Brain microvascular endothelial cell (primary cell): ENCODE measurements at regions not wholly inside any gene's neighbourhood (a gene's known extent, or its start where the extent isn't known, plus 50 kb on each side); places are given as distances from the start of the nearest gene placed in this dataset.

Experiments
- DNase-seq: peaks from one replicate; pipeline ENCODE4 v3.0.0-alpha.2; 2020
- H3K27ac ChIP-seq: fragments of 250-450 bp; sonication (Bioruptor Pico); 2 replicates; pipeline ENCODE4 v1.5.1; 2020; ENCODE audit warnings: mild to moderate bottlenecking, moderate library complexity
- H3K27me3 ChIP-seq: fragments of 250-450 bp; sonication (Bioruptor Pico); replicated peaks from 2 replicates; pipeline ENCODE4 v1.5.1; 2020; ENCODE audit warnings: mild to moderate bottlenecking
- H3K36me3 ChIP-seq: fragments of 250-450 bp; sonication (Bioruptor Pico); replicated peaks from 2 replicates; pipeline ENCODE4 v1.5.1; 2020; ENCODE audit warnings: mild to moderate bottlenecking
- H3K4me3 ChIP-seq: 2 replicates; pipeline ENCODE4 v1.5.1; 2011; ENCODE audit warnings: low read depth, mild to moderate bottlenecking, control low read depth, low read length, moderate library complexity
- CTCF ChIP-seq: IDR thresholded peaks from 2 replicates; pipeline ENCODE4 v1.5.1; 2011; ENCODE audit warnings: low read depth, mild to moderate bottlenecking, moderate library complexity, low read length, control low read depth, inconsistent platforms; ENCODE audit errors: missing control alignments
- in situ Hi-C: cut with HindIII; loops from 2 replicates; pipeline ENCODE4 v1.10.0; 2017; ENCODE audit warnings: low sequenced_read_pairs, low pct_ligation_motif_present

DNA sequence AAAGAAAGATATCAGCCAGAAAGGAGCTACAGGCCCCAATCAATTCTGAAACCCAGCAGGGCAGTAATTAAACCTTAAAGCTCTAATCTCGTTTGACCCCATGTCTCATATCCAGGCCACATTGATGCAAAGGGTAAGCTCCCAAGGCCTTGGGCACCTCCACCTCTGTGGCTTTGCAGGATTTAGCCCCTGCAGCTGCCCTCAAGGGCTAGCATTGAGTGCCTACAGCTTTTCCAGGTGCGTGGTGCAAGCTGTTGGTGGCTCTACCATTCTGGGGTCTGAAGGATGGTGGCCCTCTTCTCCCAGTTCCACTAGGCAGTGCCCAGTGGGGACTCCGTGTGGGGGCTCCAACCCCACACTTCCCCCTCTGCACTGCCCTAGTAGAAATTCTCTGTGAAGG lies 429.9 kb downstream of the NPHP4 start:
- no peak for TF ChIP-seq CTCF
- in situ Hi-C loops: no loop called here
- Histone ChIP-seq H3K4me3 (no peak overlapping the region), H3K36me3 (no peaks in the 10 kb centered on the region), H3K27ac (no peak overlapping the region), H3K27me3 (no peaks in the 10 kb centered on the region)
- no peak for DNase-seq

DNA sequence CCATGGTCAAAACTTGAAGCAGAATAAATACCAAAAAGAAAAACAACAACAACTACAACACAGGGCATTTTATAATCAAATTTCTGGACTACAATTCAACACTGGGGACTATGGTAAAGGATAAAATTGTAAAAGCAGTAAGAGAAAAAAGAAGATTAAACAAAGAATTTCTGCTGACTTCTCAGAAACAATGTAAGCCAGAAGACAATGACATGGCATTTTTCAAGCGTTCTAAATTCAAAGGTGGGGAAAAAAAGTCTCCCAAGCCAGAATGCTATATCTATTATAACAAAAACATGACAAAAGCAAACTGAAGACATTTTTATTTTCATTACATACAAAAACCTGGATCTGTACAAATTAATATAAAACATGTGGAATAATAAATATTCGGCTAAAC lies 433.1 kb downstream of the NPHP4 start:
- Histone ChIP-seq H3K27me3 (no peaks in the 10 kb centered on the region), H3K4me3 (no peak overlapping the region), H3K36me3 (no peaks in the 10 kb centered on the region), H3K27ac (no peak overlapping the region)
- TF ChIP-seq CTCF: no peak
- in situ Hi-C loops: no loop called here
- DNase-seq: no peak

- Histone ChIP-seq H3K36me3 (no peaks in the 10 kb centered on the region), H3K27ac (no peak overlapping the region), H3K27me3 (no peaks in the 10 kb centered on the region), H3K4me3 (no peak overlapping the region)
- TF ChIP-seq CTCF: no peak
- DNase-seq: no peak
- in situ Hi-C loops: no loop called here
These were observed 436.4 kb downstream of the NPHP4 start for GRCh38 chr1:5555853-5556252.

GRCh38 chr1:5554784-5555183 lies 437.4 kb downstream of the NPHP4 start:
- H3K36me3 ChIP-seq: no peaks in the 10 kb centered on the region
- in situ Hi-C loops: no loop called here
- DNase-seq: no peak
- no peak overlapping the region for H3K4me3 ChIP-seq
- TF ChIP-seq CTCF: no peak
- H3K27me3 ChIP-seq: no peaks in the 10 kb centered on the region
- H3K27ac ChIP-seq: no peak overlapping the region

GRCh38 chr1:5554111-5554510 lies 438.1 kb downstream of the NPHP4 start:
- in situ Hi-C loops: no loop called here
- DNase-seq: no peak
- no peak overlapping the region for H3K27ac ChIP-seq
- no peaks in the 10 kb centered on the region for H3K36me3 ChIP-seq
- no peak for TF ChIP-seq CTCF
- H3K4me3 ChIP-seq: no peak overlapping the region
- no peaks in the 10 kb centered on the region for H3K27me3 ChIP-seq

- Histone ChIP-seq H3K36me3 (no peaks in the 10 kb centered on the region), H3K27ac (no peak overlapping the region), H3K4me3 (no peak overlapping the region), H3K27me3 (no peaks in the 10 kb centered on the region)
- no peak for TF ChIP-seq CTCF
- in situ Hi-C loops: no loop called here
- DNase-seq: no peak
These were observed 439.3 kb downstream of the NPHP4 start for GRCh38 chr1:5552787-5553484.
